Body of pancreas (tissue), 4 donors: ENCODE measurements at regions not wholly inside any gene's neighbourhood (a gene's known extent, or its start where the extent isn't known, plus 50 kb on each side); places are given as distances from the start of the nearest gene placed in this dataset.

Source experiments
- ATAC-seq: fragments of 150-250 bp; one replicate; pipeline ENCODE4 v1.9.1; 2016
- DNase-seq, 4 donors: peaks; one replicate each; pipeline ENCODE4 v3.0.0-alpha.2; 2019
- H3K27ac ChIP-seq, 4 donors: fragments of 200-600 bp; sonication (generic); 1 replicate in 3 of 4; 2 replicates in 1 of 4; pipeline versions ENCODE4 v1.5.1 to v1.6.1; 2016 to 2019; ENCODE audit warnings: mild to moderate bottlenecking in 1 of 4, mixed read lengths in 1 of 4, moderate library complexity in 1 of 4
- H3K27me3 ChIP-seq, 2 donors: fragments of 200-600 bp; sonication (generic); one replicate each; pipeline ENCODE4 v1.6.0; 2016; ENCODE audit warnings: mild to moderate bottlenecking in 1 of 2
- H3K36me3 ChIP-seq, 2 donors: fragments of 200-600 bp; sonication (generic); replicated peaks in 1 of 2; 2 replicates each; pipeline ENCODE4 v1.5.1; 2016; ENCODE audit warnings: low read depth in 2 of 2; ENCODE audit not compliant: insufficient read depth in 1 of 2
- H3K4me1 ChIP-seq: fragments of 200-600 bp; sonication (generic); one replicate; pipeline ENCODE4 v1.6.0; 2016
- H3K4me3 ChIP-seq, 2 donors: fragments of 200-600 bp; sonication (generic); 1 replicate in 1 of 2; 2 replicates in 1 of 2; pipeline ENCODE4 v1.5.1; 2016 to 2019
- H3K9me3 ChIP-seq, 3 donors: fragments of 200-600 bp; sonication (generic); 1 replicate in 2 of 3; 2 replicates in 1 of 3; pipeline ENCODE4 v1.5.1; 2016
- POLR2A ChIP-seq, 3 donors: fragments of 450-650 bp; IDR thresholded peaks; one replicate each; pipeline ENCODE4 v1.6.1; 2016; ENCODE audit warnings: antibody characterized with exemption in 3 of 3, mild to moderate bottlenecking in 2 of 3
- WGBS, 2 donors: methylation state at CpG; one replicate each; pipeline ENCODE4 v1.1.5; 2017; 5-methylcytosine and 5-hydroxymethylcytosine counted together
- intact Hi-C: fragments of 100-400 bp; cut with DNase I; formaldehyde crosslinking; loops from one replicate; pipeline ENCODE4 v1.15.1; 2023
- TF ChIP-seq, protein P1 (sequence below), 7 experiments: fragments of 450-650 bp in 4 of 7; fragments of 200-600 bp in 3 of 7; sonication (generic) in 3 of 7; IDR thresholded peaks; one replicate each; pipeline ENCODE4 v1.5.1; 2016 to 2019; ENCODE audit warnings: antibody characterized with exemption in 7 of 7

DNA sequence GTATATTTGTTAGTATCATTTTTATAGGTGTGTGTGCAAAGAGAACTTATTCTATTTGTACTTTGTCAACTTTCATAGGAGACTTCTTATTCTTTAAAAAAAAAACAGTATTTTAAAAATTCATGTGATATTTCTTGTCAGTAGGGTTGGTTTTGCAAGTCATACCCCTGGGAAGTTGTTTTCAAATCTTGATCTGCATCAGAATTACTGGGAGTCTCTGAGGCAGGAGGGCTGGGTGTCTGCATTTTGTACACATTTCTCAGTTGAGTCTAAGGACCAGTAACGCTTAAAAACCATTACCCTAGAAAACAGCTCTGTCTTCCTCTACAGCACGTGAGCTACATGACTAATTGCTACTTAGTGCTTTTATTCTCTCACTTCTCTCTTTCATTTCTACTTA lies 76.0 kb upstream of the CTTNBP2NL start:
- TF ChIP-seq, protein P1, sequence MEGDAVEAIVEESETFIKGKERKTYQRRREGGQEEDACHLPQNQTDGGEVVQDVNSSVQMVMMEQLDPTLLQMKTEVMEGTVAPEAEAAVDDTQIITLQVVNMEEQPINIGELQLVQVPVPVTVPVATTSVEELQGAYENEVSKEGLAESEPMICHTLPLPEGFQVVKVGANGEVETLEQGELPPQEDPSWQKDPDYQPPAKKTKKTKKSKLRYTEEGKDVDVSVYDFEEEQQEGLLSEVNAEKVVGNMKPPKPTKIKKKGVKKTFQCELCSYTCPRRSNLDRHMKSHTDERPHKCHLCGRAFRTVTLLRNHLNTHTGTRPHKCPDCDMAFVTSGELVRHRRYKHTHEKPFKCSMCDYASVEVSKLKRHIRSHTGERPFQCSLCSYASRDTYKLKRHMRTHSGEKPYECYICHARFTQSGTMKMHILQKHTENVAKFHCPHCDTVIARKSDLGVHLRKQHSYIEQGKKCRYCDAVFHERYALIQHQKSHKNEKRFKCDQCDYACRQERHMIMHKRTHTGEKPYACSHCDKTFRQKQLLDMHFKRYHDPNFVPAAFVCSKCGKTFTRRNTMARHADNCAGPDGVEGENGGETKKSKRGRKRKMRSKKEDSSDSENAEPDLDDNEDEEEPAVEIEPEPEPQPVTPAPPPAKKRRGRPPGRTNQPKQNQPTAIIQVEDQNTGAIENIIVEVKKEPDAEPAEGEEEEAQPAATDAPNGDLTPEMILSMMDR (IDR thresholded peaks at IDR 0.05): no peak
- TF ChIP-seq POLR2A (IDR thresholded peaks at IDR 0.05): no peak
- no peak for DNase-seq
- Histone ChIP-seq H3K4me3 (no peak overlapping the region), H3K36me3 (no peaks in the 10 kb centered on the region), H3K27ac (no peak overlapping the region), H3K27me3 (no peaks in the 10 kb centered on the region), H3K9me3 (no peaks in the 10 kb centered on the region), H3K4me1 (no peaks in the 10 kb centered on the region)
- WGBS, 2 donors: 75 to 89% methylated on average over 2 of the region's 2 CpGs
- ATAC-seq: no peak
- intact Hi-C loops: no loop called here

DNA sequence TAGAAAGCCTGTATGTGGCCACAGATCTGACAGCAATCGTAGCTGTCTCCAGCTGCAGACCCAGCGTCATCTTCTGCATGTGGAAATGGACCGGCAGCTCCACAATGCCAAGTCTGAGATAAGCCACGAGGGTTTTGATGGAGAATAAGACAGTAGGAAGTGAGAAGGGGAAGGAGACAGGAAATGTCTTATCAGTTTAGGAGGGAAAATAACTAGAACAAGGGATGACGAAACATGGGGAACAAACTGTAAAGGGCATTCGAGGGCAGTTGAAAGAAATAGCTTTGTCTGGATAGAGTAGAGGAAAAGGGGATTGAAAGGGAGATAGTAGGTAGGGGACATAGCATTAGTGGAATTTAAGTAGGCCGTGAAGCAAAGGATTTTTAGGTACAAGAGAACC lies 74.0 kb upstream of the CTTNBP2NL start:
- H3K4me3 ChIP-seq: no peak overlapping the region
- H3K4me1 ChIP-seq: no peaks in the 10 kb centered on the region
- no peaks in the 10 kb centered on the region for H3K27me3 ChIP-seq
- WGBS, 2 donors: 68 to 70% methylated on average over 7 of the region's 7 CpGs
- no peak for ATAC-seq
- no peaks in the 10 kb centered on the region for H3K9me3 ChIP-seq
- intact Hi-C loops: no loop called here
- H3K27ac ChIP-seq: no peak overlapping the region
- H3K36me3 ChIP-seq: no peaks in the 10 kb centered on the region
- no peak for TF ChIP-seq POLR2A (IDR thresholded peaks at IDR 0.05)
- TF ChIP-seq, protein P1 (IDR thresholded peaks at IDR 0.05): no peak
- DNase-seq: no peak

DNA sequence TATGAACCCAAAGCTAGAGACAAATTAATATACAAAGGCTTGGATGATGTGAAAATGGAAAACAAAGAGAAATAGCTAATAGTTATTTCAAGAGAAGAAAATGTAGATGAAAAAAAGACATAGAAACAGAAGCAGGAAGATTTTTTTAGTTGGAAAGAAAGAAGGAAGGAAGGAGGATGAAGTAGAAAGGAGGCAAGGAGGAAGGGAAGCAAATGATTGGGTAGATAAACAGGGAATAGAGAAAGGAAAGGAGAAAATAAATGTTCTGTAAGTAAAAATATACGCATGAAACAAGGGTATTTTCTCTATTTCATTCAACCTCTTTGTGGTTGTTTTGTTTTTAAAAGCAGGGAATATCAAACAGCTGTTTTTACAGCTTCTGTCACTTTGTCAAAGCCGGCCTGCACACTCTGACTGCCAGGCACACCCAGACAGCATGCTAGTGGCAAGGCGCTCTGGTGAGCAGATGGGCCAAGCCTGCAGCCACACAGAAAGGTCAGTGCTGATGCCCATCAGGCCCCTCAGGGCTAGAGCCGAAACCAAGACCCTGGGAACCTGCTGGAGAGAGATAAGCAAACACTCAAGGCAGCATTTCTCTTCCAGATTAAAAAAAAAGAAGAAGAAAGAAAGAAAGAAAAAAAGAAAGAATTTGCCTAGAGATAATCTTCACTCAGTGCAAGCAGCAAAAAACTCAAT lies 72.9 kb upstream of the CTTNBP2NL start:
- H3K36me3 ChIP-seq: no peaks in the 10 kb centered on the region
- H3K9me3 ChIP-seq: no peaks in the 10 kb centered on the region
- H3K27ac ChIP-seq: no peak overlapping the region
- H3K4me1 ChIP-seq: no peaks in the 10 kb centered on the region
- H3K4me3 ChIP-seq: no peak overlapping the region
- intact Hi-C loops: no loop called here
- ATAC-seq (no peak), DNase-seq (no peak)
- TF ChIP-seq, protein P1 (IDR thresholded peaks at IDR 0.05): no peak
- no peak for TF ChIP-seq POLR2A (IDR thresholded peaks at IDR 0.05)
- H3K27me3 ChIP-seq: no peaks in the 10 kb centered on the region
- 84 to 88% methylated on average over 4 of the region's 4 CpGs for WGBS, 2 donors

DNA sequence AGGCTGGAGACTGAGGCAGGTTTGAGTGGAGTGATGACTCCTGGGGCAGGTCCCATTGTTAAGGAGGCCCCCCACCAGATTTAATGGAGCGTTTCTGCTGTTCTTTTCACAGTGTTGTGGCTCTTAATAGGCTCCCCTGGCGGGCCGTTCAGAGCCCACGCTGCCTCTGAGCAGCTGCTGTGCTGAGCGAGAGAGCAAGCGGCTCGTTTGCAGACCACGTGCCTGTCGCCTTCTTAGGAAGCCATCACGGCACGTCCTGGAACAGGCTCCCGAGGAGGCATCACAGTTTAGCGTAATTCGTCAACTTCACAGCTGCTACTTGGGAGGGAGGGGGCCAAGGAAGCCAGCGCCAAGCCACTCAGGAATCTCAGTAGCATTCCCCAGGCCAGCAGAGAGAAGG lies 70.5 kb upstream of the CTTNBP2NL start:
- Histone ChIP-seq H3K27me3 (no peaks in the 10 kb centered on the region), H3K4me3 (no peak overlapping the region), H3K36me3 (no peaks in the 10 kb centered on the region), H3K27ac (no peak overlapping the region), H3K4me1 (no peaks in the 10 kb centered on the region), H3K9me3 (no peaks in the 10 kb centered on the region)
- intact Hi-C loops: no loop called here
- no peak for TF ChIP-seq POLR2A (IDR thresholded peaks at IDR 0.05)
- TF ChIP-seq, protein P1 (IDR thresholded peaks at IDR 0.05): no peak
- 37 to 57% methylated on average over 5 to 15 of the region's 15 CpGs for WGBS, 2 donors
- no peak for DNase-seq
- ATAC-seq: no peak

DNA sequence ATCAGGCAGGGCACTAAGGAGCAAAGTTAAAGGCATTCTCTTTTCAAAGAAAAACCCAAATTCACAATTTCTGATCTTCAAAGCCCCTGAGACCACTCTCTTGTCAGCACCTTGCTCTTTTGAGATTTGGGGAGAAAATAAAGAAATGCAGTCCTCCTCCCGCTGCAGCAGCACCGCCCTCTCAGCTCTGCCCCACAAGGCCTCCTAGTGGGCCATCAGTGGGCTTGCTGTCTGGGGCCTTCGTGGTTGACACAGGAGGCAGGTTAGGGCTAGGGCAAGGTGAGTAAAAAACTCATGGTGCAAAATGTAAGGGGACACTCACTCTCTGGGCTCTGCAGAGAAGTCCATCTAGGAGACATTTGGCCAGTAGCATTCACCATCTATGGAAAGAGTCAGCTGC lies 67.4 kb upstream of the CTTNBP2NL start:
- H3K36me3 ChIP-seq: no peaks in the 10 kb centered on the region
- WGBS, 2 donors: 74 to 85% methylated on average over 3 of the region's 3 CpGs
- H3K4me1 ChIP-seq: no peaks in the 10 kb centered on the region
- no peak for ATAC-seq
- no peaks in the 10 kb centered on the region for H3K27me3 ChIP-seq
- no peak overlapping the region for H3K4me3 ChIP-seq
- H3K27ac ChIP-seq: no peak overlapping the region
- intact Hi-C loops: no loop called here
- no peaks in the 10 kb centered on the region for H3K9me3 ChIP-seq
- no peak for DNase-seq
- no peak for TF ChIP-seq POLR2A (IDR thresholded peaks at IDR 0.05)
- TF ChIP-seq, protein P1 (IDR thresholded peaks at IDR 0.05): no peak
